ENCODE measurements at regions not wholly inside any gene's neighbourhood (a gene's known extent, or its start where the extent isn't known, plus 50 kb on each side); places are given as distances from the start of the nearest gene placed in this dataset.

- TF ChIP-seq CTCF (IDR thresholded peaks at IDR 0.05; ENCODE audit: control extremely low read depth in 1 of 3, insufficient read depth in 1 of 3, low read depth in 1 of 3, low read length in 3 of 3) (no peak), TBP (IDR thresholded peaks at IDR 0.05; ENCODE audit: low read depth, low read length) (no peak), CBX5 (IDR thresholded peaks at IDR 0.05; ENCODE audit: low read depth, low read length) (no peak), RFX5 (IDR thresholded peaks at IDR 0.05; ENCODE audit: borderline replicate concordance, low read depth, low read length) (no peak)
Observed at GRCh38 chr12:31835276-31835882, 106.6 kb upstream of the AMN1 start.

Measured in H1 (cell line).